ENCODE measurements at regions not wholly inside any gene's neighbourhood (a gene's known extent, or its start where the extent isn't known, plus 50 kb on each side); places are given as distances from the start of the nearest gene placed in this dataset.

DNA sequence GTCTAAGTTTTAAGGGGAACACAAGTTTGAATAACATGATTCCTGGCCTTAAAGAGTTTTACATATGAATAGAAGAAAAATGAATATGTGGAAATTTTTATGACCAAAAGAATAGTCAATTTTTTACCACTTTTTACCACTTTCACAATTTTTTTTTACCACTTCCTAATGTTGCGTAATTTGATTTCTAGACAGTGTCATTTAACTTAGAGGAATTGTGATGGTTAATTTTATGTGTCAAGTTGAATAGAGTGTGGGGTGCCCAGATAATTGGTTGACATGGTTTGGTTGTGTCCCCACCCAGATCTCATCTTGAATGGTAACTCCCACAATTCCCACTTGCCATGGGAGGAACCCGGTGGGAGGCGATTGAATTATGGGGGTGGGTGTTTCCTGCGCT lies 416.6 kb downstream of the KIF4B start:
- Histone ChIP-seq H3K4me3 (ENCODE audit: low read length) (no peak overlapping the region), H3K4me2 (ENCODE audit: low read length) (no peak overlapping the region), H3K27me3 (ENCODE audit: control insufficient read depth, insufficient read depth, low read length) (no peaks in the 10 kb centered on the region), H3K4me1 (ENCODE audit: control insufficient read depth, insufficient read depth, low read length) (no peaks in the 10 kb centered on the region), H3K36me3 (ENCODE audit: insufficient read depth, low read length) (no peaks in the 10 kb centered on the region), H3K9me3 (replicated peaks; ENCODE audit: low read length) (no peaks in the 10 kb centered on the region), H3K9ac (ENCODE audit: low read depth, low read length) (no peak overlapping the region)

DNA sequence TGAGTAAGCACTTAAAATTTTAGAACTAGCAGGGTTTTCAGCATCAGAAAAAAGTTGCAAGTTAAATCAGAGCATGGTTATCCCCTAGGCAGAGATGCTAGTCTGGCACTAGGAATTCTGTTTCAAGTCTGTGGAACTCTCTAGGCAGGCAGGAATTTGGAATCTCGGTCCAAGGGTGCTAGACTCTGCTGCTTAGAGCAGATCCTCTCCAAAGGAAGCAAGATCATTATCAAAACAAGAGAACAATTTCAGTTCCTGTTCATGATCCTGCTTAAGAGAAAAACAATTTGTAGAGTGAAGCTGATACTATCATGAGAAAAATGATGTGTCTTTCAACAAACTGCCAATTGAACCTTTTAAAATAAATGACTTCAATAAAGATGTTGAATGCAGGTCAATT lies 420.7 kb downstream of the KIF4B start:
- Histone ChIP-seq H3K27me3 (ENCODE audit: control insufficient read depth, insufficient read depth, low read length) (no peaks in the 10 kb centered on the region), H3K4me3 (ENCODE audit: low read length) (no peak overlapping the region), H3K36me3 (ENCODE audit: insufficient read depth, low read length) (no peaks in the 10 kb centered on the region), H3K9ac (ENCODE audit: low read depth, low read length) (no peak overlapping the region), H3K9me3 (replicated peaks; ENCODE audit: low read length) (no peaks in the 10 kb centered on the region), H3K4me1 (ENCODE audit: control insufficient read depth, insufficient read depth, low read length) (no peaks in the 10 kb centered on the region), H3K4me2 (ENCODE audit: low read length) (no peak overlapping the region)

DNA sequence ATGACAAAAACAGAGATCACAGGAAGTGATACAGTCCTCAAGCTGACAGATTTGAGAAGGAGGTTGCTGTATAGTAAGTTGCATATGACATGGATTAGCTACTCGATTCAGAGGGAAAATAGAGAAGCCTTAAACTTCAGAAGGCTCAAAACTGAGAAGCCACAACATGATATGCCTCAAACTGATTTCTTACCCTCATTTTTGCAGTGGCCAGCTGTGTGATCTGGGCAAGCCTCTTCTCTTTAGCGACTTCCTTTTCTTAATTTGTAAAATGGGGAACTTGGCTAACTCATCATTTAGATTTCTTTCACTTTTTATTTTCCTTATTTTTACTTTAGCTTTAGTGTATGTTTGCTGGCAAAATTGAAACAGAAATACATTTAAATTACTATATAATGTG lies 421.1 kb downstream of the KIF4B start:
- Histone ChIP-seq H3K4me3 (ENCODE audit: low read length) (no peak overlapping the region), H3K36me3 (ENCODE audit: insufficient read depth, low read length) (no peaks in the 10 kb centered on the region), H3K9me3 (replicated peaks; ENCODE audit: low read length) (no peaks in the 10 kb centered on the region), H3K4me1 (ENCODE audit: control insufficient read depth, insufficient read depth, low read length) (no peaks in the 10 kb centered on the region), H3K9ac (ENCODE audit: low read depth, low read length) (no peak overlapping the region), H3K27me3 (ENCODE audit: control insufficient read depth, insufficient read depth, low read length) (no peaks in the 10 kb centered on the region), H3K4me2 (ENCODE audit: low read length) (no peak overlapping the region)

DNA sequence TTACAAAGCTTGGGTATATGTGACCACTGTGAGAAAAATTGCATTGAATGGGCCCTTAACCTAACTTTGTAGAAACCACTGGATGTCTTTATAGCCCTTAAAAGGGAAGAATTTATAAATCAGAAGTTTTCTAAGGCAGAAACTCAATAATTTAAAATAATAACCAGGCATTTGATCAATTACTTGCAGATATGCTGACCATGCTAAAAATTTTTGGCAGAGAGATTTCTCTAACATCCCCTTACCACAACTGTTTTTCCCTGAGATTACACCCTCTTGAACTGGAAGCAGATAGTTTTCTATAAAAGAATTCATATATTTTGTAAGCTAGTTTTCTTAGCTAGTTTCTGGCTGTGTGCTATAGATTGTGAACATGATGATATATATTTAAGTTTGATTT lies 428.3 kb downstream of the KIF4B start:
- H3K9ac ChIP-seq (ENCODE audit: low read depth, low read length) = no peak overlapping the region
- H3K4me2 ChIP-seq (ENCODE audit: low read length) = no peak overlapping the region
- no peaks in the 10 kb centered on the region for H3K36me3 ChIP-seq (ENCODE audit: insufficient read depth, low read length)
- no peaks in the 10 kb centered on the region for H3K9me3 ChIP-seq (replicated peaks; ENCODE audit: low read length)
- H3K27me3 ChIP-seq (ENCODE audit: control insufficient read depth, insufficient read depth, low read length) = no peaks in the 10 kb centered on the region
- no peak overlapping the region for H3K4me3 ChIP-seq (ENCODE audit: low read length)
- H3K4me1 ChIP-seq (ENCODE audit: control insufficient read depth, insufficient read depth, low read length) = no peaks in the 10 kb centered on the region

DNA sequence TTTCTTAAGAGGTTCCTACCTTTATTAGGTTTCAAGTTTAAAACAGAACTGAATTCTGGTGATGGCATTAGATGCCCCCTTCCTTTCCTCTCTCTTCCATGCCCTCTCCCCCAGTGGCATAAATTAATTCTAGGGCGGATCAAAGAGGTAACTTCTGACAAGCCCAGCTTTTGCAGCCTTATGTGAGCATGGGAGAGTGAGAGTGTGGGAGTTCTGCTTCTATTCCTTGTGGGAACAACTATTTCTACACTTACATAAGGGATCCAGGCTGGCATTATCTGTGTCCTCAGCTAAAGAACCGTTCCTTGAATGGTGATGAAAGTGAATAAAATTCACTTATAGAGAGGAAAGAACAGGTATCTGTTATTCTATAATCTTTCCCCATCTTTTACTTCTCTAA lies 437.6 kb downstream of the KIF4B start:
- no peaks in the 10 kb centered on the region for H3K27me3 ChIP-seq (ENCODE audit: control insufficient read depth, insufficient read depth, low read length)
- H3K9me3 ChIP-seq (replicated peaks; ENCODE audit: low read length) = no peaks in the 10 kb centered on the region
- no peaks in the 10 kb centered on the region for H3K4me1 ChIP-seq (ENCODE audit: control insufficient read depth, insufficient read depth, low read length)
- H3K4me3 ChIP-seq (ENCODE audit: low read length) = no peak overlapping the region
- no peaks in the 10 kb centered on the region for H3K36me3 ChIP-seq (ENCODE audit: insufficient read depth, low read length)
- no peak overlapping the region for H3K9ac ChIP-seq (ENCODE audit: low read depth, low read length)
- no peak overlapping the region for H3K4me2 ChIP-seq (ENCODE audit: low read length)

DNA sequence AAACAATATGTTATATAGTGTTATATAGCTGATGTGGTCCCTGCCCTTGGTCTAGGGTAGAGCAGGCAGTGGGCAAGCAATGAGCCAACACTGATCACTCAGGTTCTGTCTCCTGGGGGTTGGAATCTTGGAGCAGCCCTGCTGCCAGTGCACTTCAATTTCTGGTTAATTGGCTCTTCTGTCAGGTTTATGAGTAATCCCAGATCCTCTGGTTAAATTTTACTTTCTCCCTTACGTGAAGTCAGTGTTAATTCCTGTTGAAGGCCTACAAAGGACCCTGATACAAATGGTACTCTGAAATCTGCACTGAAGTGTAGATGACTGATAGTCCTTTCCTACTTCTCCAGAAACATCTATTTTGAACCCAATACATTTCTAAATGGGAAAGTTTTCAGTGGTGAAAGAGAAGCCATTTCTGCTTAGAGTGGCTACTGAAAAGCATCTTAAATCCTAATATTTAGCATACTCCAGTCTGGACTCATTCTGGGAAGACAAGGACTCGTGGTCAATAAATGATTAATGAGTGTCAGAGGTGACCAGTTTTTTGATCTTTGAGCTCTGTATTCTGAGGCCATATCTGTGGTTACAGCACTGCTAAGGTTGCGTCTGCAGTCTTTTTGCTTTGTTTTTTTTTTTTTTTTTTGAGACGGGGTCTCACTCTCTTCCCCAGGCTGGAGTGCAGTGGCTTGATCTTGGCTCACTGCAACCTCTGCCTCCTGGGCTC lies 442.4 kb downstream of the KIF4B start:
- Histone ChIP-seq H3K4me2 (ENCODE audit: low read length) (no peak overlapping the region), H3K9me3 (replicated peaks; ENCODE audit: low read length) (no peaks in the 10 kb centered on the region), H3K9ac (ENCODE audit: low read depth, low read length) (no peak overlapping the region), H3K4me1 (ENCODE audit: control insufficient read depth, insufficient read depth, low read length) (no peaks in the 10 kb centered on the region), H3K27me3 (ENCODE audit: control insufficient read depth, insufficient read depth, low read length) (no peaks in the 10 kb centered on the region), H3K36me3 (ENCODE audit: insufficient read depth, low read length) (no peaks in the 10 kb centered on the region), H3K4me3 (ENCODE audit: low read length) (no peak overlapping the region)

DNA sequence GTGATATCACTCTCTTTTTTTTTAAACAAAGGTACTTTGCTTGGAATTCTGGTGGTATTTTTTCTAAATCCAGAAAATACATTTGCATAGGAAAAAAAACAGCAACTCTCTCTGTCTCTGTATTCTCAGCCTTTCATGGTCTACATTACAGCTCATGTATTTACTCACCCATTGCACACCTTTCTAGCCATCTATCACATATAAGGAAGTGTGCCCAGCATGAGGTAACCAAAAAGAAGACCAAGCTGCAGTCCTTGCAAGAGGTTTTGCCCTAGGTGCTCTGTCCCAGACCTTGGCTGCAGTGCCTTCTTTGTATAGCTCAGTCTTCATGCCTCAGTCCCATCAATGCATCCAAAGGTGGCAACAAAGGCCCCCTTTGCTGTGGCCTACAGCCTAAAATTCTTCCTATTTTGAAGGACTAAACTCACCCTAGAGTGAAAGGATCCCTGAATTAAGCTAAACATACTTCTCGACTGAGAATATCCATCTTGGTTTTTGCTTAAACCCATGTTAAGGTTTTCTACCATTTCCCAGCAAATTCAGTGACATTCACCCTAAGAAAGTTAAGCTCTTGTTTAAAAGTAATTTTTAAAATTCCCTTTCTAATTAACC lies 446.4 kb downstream of the KIF4B start:
- Histone ChIP-seq H3K9ac (ENCODE audit: low read depth, low read length) (no peak overlapping the region), H3K4me2 (ENCODE audit: low read length) (no peak overlapping the region), H3K4me3 (ENCODE audit: low read length) (no peak overlapping the region), H3K4me1 (ENCODE audit: control insufficient read depth, insufficient read depth, low read length) (no peaks in the 10 kb centered on the region), H3K27me3 (ENCODE audit: control insufficient read depth, insufficient read depth, low read length) (no peaks in the 10 kb centered on the region), H3K9me3 (replicated peaks; ENCODE audit: low read length) (no peaks in the 10 kb centered on the region), H3K36me3 (ENCODE audit: insufficient read depth, low read length) (no peaks in the 10 kb centered on the region)

DNA sequence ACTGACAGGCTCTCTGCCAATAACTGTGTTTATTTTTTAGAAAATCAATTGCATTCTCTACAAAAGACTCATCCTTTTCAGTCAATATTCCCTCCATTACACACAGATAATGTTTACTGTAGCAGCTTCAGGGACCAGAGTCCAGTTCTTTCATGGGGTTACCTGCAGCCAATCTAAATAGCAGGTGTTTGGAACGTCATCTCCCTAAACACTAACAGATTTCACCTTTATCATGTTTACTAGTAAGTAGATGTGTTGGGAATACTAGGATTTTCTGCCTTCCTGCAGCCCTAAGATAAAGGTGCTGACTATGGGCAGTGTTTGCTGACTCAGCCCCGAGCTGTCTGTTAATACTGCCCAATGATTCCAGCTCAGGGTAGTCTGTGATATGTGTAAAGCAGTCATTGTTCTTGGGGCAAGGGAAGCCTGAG lies 447.0 kb downstream of the KIF4B start:
- H3K4me3 ChIP-seq (ENCODE audit: low read length) = no peak overlapping the region

DNA sequence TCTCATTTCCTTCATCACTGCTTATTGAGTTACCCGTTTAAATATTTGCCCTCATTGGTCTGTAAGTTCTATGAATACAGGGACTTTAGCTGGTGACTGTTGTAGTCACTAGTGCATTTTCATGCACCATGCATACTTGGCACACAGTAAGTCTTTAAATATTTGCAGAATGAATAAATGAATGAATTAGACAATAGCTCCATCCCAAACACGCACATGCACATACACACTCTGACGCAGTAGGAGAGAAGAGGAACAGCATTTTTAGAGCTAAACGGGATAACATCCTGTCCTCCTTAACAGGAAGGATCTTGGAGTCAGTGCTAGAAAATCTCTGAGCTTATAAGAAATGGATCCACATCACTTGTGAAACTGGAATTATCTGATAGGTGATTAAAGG lies 447.7 kb downstream of the KIF4B start:
- Histone ChIP-seq H3K27me3 (ENCODE audit: control insufficient read depth, insufficient read depth, low read length) (no peaks in the 10 kb centered on the region), H3K4me2 (ENCODE audit: low read length) (no peak overlapping the region), H3K36me3 (ENCODE audit: insufficient read depth, low read length) (no peaks in the 10 kb centered on the region), H3K9ac (ENCODE audit: low read depth, low read length) (no peak overlapping the region), H3K9me3 (replicated peaks; ENCODE audit: low read length) (no peaks in the 10 kb centered on the region), H3K4me3 (ENCODE audit: low read length) (no peak overlapping the region), H3K4me1 (ENCODE audit: control insufficient read depth, insufficient read depth, low read length) (no peaks in the 10 kb centered on the region)

More for the DNA sequence above, 447.0 kb downstream of the KIF4B start:
- Histone ChIP-seq H3K4me1 (ENCODE audit: control insufficient read depth, insufficient read depth, low read length) (no peaks in the 10 kb centered on the region), H3K36me3 (ENCODE audit: insufficient read depth, low read length) (no peaks in the 10 kb centered on the region), H3K9ac (ENCODE audit: low read depth, low read length) (no peak overlapping the region), H3K4me2 (ENCODE audit: low read length) (no peak overlapping the region), H3K9me3 (replicated peaks; ENCODE audit: low read length) (no peaks in the 10 kb centered on the region), H3K27me3 (ENCODE audit: control insufficient read depth, insufficient read depth, low read length) (no peaks in the 10 kb centered on the region)

DNA sequence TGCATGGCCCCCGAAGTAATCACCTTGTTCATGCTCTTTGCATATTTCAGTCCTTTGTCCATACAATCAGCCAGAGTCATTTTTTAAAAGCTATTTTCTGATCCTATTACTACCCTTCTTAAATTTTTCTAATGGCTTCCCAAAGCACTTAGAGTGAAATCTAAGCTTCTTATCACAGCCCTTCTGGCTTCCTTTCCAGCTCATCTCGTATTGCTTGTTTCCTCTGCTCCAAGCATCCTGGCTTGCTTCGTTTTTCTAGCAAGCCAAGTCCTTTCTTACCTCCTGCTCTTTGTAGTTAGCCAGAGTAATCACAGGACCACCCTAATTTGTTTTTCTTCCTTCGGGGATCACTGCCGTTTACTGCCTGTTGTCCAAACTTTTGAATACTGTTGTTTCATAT lies 453.3 kb downstream of the KIF4B start:
- Histone ChIP-seq H3K4me2 (ENCODE audit: low read length) (no peak overlapping the region), H3K27me3 (ENCODE audit: control insufficient read depth, insufficient read depth, low read length) (no peaks in the 10 kb centered on the region), H3K9me3 (replicated peaks; ENCODE audit: low read length) (no peaks in the 10 kb centered on the region), H3K9ac (ENCODE audit: low read depth, low read length) (no peak overlapping the region), H3K4me3 (ENCODE audit: low read length) (no peak overlapping the region), H3K4me1 (ENCODE audit: control insufficient read depth, insufficient read depth, low read length) (no peaks in the 10 kb centered on the region), H3K36me3 (ENCODE audit: insufficient read depth, low read length) (no peaks in the 10 kb centered on the region)

DNA sequence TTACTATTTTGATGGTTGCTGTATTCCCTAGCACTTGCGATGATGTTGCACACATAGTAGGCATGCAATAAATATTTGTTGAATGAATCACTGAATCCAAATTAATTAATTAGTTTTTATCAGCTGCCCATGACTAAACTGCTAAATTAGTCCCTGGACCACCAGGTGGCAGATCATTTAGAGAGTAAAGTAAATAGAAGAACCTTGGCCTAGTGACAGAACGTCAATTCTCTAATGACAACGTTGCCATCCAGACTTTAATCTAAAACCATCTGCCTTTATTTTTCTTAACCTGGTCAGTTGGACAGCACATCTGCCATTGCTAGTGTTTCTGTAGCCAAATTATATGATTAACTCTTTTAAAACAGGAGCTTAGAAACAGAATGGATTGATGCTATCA lies 457.5 kb downstream of the KIF4B start:
- Histone ChIP-seq H3K27me3 (ENCODE audit: control insufficient read depth, insufficient read depth, low read length) (no peaks in the 10 kb centered on the region), H3K36me3 (ENCODE audit: insufficient read depth, low read length) (no peaks in the 10 kb centered on the region)

DNA sequence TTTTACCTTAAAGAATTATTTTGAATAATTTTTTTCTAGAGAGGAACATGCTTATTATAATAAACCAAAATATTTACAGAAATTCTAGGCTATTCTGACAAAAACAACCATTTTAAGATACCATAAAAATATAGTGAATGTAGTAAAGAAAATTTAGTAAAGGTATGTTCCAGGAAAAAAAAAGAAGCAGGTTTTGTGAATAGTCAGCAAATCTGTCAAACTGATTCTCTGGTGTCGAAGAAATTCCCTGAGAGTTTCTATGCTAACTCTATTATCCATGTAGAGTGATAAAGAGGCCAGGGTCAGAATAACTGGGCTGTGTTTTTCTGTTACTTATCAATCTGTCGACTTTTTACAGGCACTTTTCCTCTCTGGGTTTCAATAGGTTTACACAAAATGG lies 459.2 kb downstream of the KIF4B start:
- H3K4me3 ChIP-seq (ENCODE audit: low read length) = no peak overlapping the region
- H3K9me3 ChIP-seq (replicated peaks; ENCODE audit: low read length) = no peaks in the 10 kb centered on the region
- H3K4me1 ChIP-seq (ENCODE audit: control insufficient read depth, insufficient read depth, low read length) = no peaks in the 10 kb centered on the region
- no peak overlapping the region for H3K9ac ChIP-seq (ENCODE audit: low read depth, low read length)
- no peaks in the 10 kb centered on the region for H3K36me3 ChIP-seq (ENCODE audit: insufficient read depth, low read length)
- H3K27me3 ChIP-seq (ENCODE audit: control insufficient read depth, insufficient read depth, low read length) = no peaks in the 10 kb centered on the region
- no peak overlapping the region for H3K4me2 ChIP-seq (ENCODE audit: low read length)

More for the DNA sequence above, 457.5 kb downstream of the KIF4B start:
- H3K4me3 ChIP-seq (ENCODE audit: low read length) = no peak overlapping the region
- H3K4me2 ChIP-seq (ENCODE audit: low read length) = no peak overlapping the region
- no peaks in the 10 kb centered on the region for H3K9me3 ChIP-seq (replicated peaks; ENCODE audit: low read length)
- H3K9ac ChIP-seq (ENCODE audit: low read depth, low read length) = no peak overlapping the region
- no peaks in the 10 kb centered on the region for H3K4me1 ChIP-seq (ENCODE audit: control insufficient read depth, insufficient read depth, low read length)

All from skeletal muscle satellite cell (primary cell).